NT2/D1 (cell line): ENCODE measurements at regions not wholly inside any gene's neighbourhood (a gene's known extent, or its start where the extent isn't known, plus 50 kb on each side); places are given as distances from the start of the nearest gene placed in this dataset.

Source experiments
- DNase-seq: peaks from one replicate; pipeline ENCODE4 v3.0.0-alpha.2; 2011; ENCODE audit warnings: low read depth, low spot score
- H3K27me3 ChIP-seq: 2 replicates; pipeline ENCODE4 v1.6.0; 2011; ENCODE audit warnings: mild to moderate bottlenecking; ENCODE audit not compliant: insufficient read length, insufficient read depth
- H3K36me3 ChIP-seq: 2 replicates; pipeline ENCODE4 v1.6.1; 2011; ENCODE audit warnings: mild to moderate bottlenecking, low read length, mixed read lengths; ENCODE audit not compliant: insufficient read depth, insufficient read length
- H3K4me1 ChIP-seq: 2 replicates; pipeline ENCODE4 v1.5.1; 2011; ENCODE audit not compliant: insufficient read depth, insufficient read length
- H3K4me3 ChIP-seq: 2 replicates; pipeline ENCODE4 v1.5.1; 2011; ENCODE audit warnings: low read depth; ENCODE audit not compliant: insufficient read length
- H3K9ac ChIP-seq: 2 replicates; pipeline ENCODE4 v1.6.0; 2011; ENCODE audit warnings: low read depth; ENCODE audit not compliant: insufficient read length
- H3K9me3 ChIP-seq: 2 replicates; pipeline ENCODE4 v1.5.1; 2011; ENCODE audit warnings: mild to moderate bottlenecking, low read length; ENCODE audit not compliant: insufficient read depth
- SUZ12 ChIP-seq: IDR thresholded peaks from 2 replicates; pipeline ENCODE4 v1.6.1; 2011; ENCODE audit not compliant: insufficient read length, insufficient read depth; ENCODE audit errors: extremely low read depth
- YY1 ChIP-seq: IDR thresholded peaks from 2 replicates; pipeline ENCODE4 v1.6.1; 2011; ENCODE audit not compliant: insufficient read length, insufficient read depth
- ZNF274 ChIP-seq: IDR thresholded peaks from 2 replicates; pipeline ENCODE4 v1.6.1; 2011; ENCODE audit warnings: mild to moderate bottlenecking, low read depth, low read length

- DNase-seq = no peak
- no peaks in the 10 kb centered on the region for H3K36me3 ChIP-seq
- H3K4me1 ChIP-seq = no peaks in the 10 kb centered on the region
- TF ChIP-seq SUZ12 = no peak
- TF ChIP-seq ZNF274 = no peak
- TF ChIP-seq YY1 = no peak
- no peaks in the 10 kb centered on the region for H3K27me3 ChIP-seq
- no peak overlapping the region for H3K9ac ChIP-seq
- H3K4me3 ChIP-seq = no peak overlapping the region
- H3K9me3 ChIP-seq = peaks cover 22% of the 10 kb centered on the region; the same call in 1 of the 2 replicates
Observed at GRCh38 chr22:48778308-48779195, 1049.1 kb downstream of the BRD1 start.

GRCh38 chr22:48772286-48772907, 1055.3 kb downstream of the BRD1 start:
- TF ChIP-seq ZNF274 (no peak), YY1 (no peak), SUZ12 (no peak)
- no peak overlapping the region for H3K9ac ChIP-seq
- H3K36me3 ChIP-seq = no peaks in the 10 kb centered on the region
- H3K4me1 ChIP-seq = no peaks in the 10 kb centered on the region
- peaks cover 14% of the 10 kb centered on the region; the same call in 1 of the 2 replicates for H3K9me3 ChIP-seq
- no peak for DNase-seq
- H3K4me3 ChIP-seq = no peak overlapping the region
- no peaks in the 10 kb centered on the region for H3K27me3 ChIP-seq

- Histone ChIP-seq H3K9ac (no peak overlapping the region), H3K4me1 (no peaks in the 10 kb centered on the region), H3K9me3 (0 out of 2 replicates have a peak, but pooled peaks cover 3% of the 10 kb centered on the region), H3K4me3 (no peak overlapping the region), H3K27me3 (no peaks in the 10 kb centered on the region), H3K36me3 (no peaks in the 10 kb centered on the region)
- TF ChIP-seq YY1 (no peak), SUZ12 (no peak), ZNF274 (no peak)
- DNase-seq = no peak
Observed at GRCh38 chr22:48765595-48765994, 1062.1 kb downstream of the BRD1 start.

GRCh38 chr22:48761546-48761945, 1066.1 kb downstream of the BRD1 start:
- no peaks in the 10 kb centered on the region for H3K4me1 ChIP-seq
- H3K9ac ChIP-seq = no peak overlapping the region
- H3K36me3 ChIP-seq = no peaks in the 10 kb centered on the region
- H3K4me3 ChIP-seq = no peak overlapping the region
- DNase-seq = no peak
- peaks cover 14% of the 10 kb centered on the region for H3K27me3 ChIP-seq
- TF ChIP-seq SUZ12 (no peak), ZNF274 (no peak), YY1 (no peak)
- H3K9me3 ChIP-seq = 0 out of 2 replicates have a peak, but pooled peaks cover 3% of the 10 kb centered on the region

GRCh38 chr22:48760481-48761390, 1066.9 kb downstream of the BRD1 start:
- Histone ChIP-seq H3K4me1 (no peaks in the 10 kb centered on the region), H3K27me3 (peaks cover 18% of the 10 kb centered on the region), H3K9me3 (0 out of 2 replicates have a peak, but pooled peaks cover 3% of the 10 kb centered on the region), H3K9ac (no peak overlapping the region), H3K36me3 (no peaks in the 10 kb centered on the region), H3K4me3 (no peak overlapping the region)
- DNase-seq = no peak
- TF ChIP-seq ZNF274 (no peak), YY1 (no peak), SUZ12 (no peak)

- Histone ChIP-seq H3K4me1 (no peaks in the 10 kb centered on the region), H3K9me3 (no peaks in the 10 kb centered on the region), H3K36me3 (no peaks in the 10 kb centered on the region), H3K4me3 (no peak overlapping the region), H3K27me3 (peaks cover 18% of the 10 kb centered on the region), H3K9ac (no peak overlapping the region)
- no peak for TF ChIP-seq YY1
- TF ChIP-seq SUZ12 = no peak
- TF ChIP-seq ZNF274 = no peak
- no peak for DNase-seq
Observed at GRCh38 chr22:48758881-48759875, 1068.5 kb downstream of the BRD1 start.
